ENCODE measurements at regions not wholly inside any gene's neighbourhood (a gene's known extent, or its start where the extent isn't known, plus 50 kb on each side); places are given as distances from the start of the nearest gene placed in this dataset.

DNA sequence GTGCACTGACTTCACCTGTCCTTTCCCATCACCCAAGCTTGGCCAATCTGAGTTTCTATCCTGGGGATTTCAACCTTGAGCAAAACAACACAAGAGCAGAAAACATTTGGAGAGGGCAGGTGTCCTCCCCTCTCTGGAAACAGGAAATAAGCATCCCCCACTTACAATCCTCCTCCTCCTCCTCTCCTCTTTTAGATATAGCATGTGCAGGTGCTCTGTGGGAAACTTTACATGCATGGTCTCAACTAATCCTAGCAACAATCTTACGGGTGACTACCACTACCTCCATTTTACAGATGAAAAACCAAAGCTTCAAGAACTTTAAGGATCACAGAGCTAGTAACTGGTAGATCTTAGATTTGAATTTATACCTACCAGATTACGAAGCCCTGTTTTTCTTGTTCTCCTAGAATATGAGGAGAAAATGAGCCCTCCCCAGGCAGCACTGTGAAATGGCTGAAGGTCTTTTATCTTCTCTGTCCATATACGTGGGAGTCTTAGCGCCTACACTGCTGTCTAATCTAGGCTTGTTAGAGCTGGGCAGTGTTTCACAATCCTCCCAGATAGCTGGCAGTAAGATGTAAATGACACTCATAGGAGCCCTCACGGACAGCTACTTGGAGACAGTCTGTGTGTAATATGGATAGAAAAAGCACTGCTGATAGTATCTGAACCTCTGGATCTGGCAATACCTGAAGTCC is 301.2 kb upstream of the PROK2 start:
- no peak for DNase-seq
- H3K4me3 ChIP-seq (ENCODE audit: low read depth, low read length): no peak overlapping the region
- peaks cover 9% of the 10 kb centered on the region for H3K4me1 ChIP-seq
- TF ChIP-seq, protein P1, sequence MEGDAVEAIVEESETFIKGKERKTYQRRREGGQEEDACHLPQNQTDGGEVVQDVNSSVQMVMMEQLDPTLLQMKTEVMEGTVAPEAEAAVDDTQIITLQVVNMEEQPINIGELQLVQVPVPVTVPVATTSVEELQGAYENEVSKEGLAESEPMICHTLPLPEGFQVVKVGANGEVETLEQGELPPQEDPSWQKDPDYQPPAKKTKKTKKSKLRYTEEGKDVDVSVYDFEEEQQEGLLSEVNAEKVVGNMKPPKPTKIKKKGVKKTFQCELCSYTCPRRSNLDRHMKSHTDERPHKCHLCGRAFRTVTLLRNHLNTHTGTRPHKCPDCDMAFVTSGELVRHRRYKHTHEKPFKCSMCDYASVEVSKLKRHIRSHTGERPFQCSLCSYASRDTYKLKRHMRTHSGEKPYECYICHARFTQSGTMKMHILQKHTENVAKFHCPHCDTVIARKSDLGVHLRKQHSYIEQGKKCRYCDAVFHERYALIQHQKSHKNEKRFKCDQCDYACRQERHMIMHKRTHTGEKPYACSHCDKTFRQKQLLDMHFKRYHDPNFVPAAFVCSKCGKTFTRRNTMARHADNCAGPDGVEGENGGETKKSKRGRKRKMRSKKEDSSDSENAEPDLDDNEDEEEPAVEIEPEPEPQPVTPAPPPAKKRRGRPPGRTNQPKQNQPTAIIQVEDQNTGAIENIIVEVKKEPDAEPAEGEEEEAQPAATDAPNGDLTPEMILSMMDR (IDR thresholded peaks at IDR 0.05; ENCODE audit: low read depth, low read length): no peak
- H3K36me3 ChIP-seq: no peaks in the 10 kb centered on the region
- H3K9me3 ChIP-seq: no peaks in the 10 kb centered on the region
- no peaks in the 10 kb centered on the region for H3K27me3 ChIP-seq

DNA sequence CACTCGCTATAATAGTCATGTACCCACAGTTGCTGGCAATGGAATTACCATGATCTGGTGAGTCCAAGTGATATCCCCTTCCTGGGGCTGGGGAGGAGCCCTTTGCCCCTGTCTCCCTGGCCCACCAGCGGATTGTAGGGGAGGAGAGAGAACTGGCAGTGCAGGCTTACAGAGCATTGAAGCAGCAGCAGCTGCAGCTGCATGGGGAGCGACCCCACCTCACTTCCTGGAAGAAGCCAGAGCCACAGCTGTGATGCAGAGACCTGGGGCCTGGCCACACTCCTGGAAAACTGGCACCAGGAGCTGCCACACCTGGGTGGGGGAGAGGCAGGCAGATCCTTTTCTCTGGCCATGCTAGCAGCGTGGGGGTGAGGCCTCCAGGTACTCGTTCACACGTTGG is 300.1 kb upstream of the PROK2 start:
- no peaks in the 10 kb centered on the region for H3K9me3 ChIP-seq
- H3K4me3 ChIP-seq (ENCODE audit: low read depth, low read length): no peak overlapping the region
- TF ChIP-seq, protein P1 (IDR thresholded peaks at IDR 0.05; ENCODE audit: low read depth, low read length): no peak
- H3K36me3 ChIP-seq: no peaks in the 10 kb centered on the region
- no peaks in the 10 kb centered on the region for H3K27me3 ChIP-seq
- H3K4me1 ChIP-seq: peaks cover 6% of the 10 kb centered on the region
- no peak for DNase-seq

DNA sequence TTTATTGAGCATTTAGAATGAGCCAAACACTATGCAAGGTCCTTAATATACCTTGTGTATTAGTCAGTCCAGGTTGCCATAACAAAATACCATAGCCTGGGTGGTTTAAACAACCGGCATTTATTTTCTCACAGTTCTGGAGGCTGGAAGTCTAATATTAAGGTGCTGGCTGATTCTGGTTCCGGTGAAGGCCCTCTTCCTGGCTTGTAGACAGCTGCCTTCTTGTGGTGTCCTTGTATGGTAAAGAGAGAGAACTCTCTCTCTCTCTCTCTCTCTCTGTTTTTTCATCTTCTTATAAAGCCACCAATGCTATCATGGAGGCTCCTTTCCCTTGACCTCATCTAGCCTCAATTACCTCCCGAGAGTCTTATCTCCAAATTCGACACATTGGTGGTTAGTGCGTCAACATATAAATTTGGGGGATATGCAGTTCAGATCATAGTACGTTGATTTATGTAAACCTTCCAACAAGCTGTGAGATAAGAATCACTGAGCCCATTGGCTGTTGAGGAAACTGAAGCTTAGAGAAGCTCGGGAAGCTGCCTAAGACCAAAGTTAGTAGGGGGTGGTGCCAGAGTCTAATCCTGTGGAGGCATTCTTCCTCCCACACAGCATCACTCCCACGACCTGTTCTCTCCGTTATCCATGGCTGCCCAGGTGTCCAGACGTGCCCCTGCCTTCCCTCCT is 298.0 kb upstream of the PROK2 start:
- Histone ChIP-seq H3K4me1 (peaks cover 6% of the 10 kb centered on the region), H3K4me3 (ENCODE audit: low read depth, low read length) (no peak overlapping the region), H3K9me3 (no peaks in the 10 kb centered on the region), H3K36me3 (no peaks in the 10 kb centered on the region), H3K27me3 (no peaks in the 10 kb centered on the region)
- DNase-seq: no peak
- TF ChIP-seq, protein P1 (IDR thresholded peaks at IDR 0.05; ENCODE audit: low read depth, low read length): no peak

- Histone ChIP-seq H3K36me3 (no peaks in the 10 kb centered on the region), H3K4me3 (ENCODE audit: low read depth, low read length) (no peak overlapping the region), H3K9me3 (no peaks in the 10 kb centered on the region), H3K27me3 (no peaks in the 10 kb centered on the region), H3K4me1 (peaks cover 6% of the 10 kb centered on the region)
- DNase-seq: no peak
- TF ChIP-seq, protein P1 (IDR thresholded peaks at IDR 0.05; ENCODE audit: low read depth, low read length): no peak
Observed at GRCh38 chr3:72082186-72082715, 297.3 kb upstream of the PROK2 start.

DNA sequence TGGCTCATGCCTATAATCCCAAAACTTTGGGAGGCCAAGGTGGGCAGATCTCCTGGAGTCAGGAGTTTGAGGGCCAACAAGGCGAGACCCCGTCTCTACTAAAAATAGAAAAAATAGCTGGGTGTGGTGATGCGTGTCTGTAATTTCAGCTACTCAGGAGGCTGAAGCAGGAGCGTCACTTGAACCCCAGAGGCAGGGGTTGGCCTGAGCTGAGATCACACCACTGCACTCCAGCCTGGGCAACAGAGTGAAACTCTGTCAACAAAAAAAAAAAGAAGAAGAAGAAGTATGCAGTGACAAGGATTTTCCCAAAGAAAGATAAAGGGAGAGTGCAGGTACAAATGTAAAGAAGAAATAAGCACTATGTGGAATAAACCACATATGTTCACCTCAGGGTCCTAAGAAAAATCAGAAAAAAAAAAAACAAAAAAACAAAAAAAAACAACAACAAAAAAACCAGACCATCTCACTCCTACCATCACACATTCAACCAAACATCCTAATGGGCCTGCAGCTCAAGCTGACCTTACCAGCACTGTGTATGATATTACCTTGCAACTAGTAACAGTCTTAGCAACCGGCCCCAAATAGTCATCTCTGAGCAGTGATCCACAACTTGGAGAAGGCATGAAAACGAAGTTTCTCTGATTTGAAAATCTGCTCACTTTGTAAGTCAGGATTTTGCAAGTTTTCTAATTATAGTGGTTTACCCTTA is 296.7 kb upstream of the PROK2 start:
- no peak for DNase-seq
- H3K4me3 ChIP-seq (ENCODE audit: low read depth, low read length): no peak overlapping the region
- no peaks in the 10 kb centered on the region; the same call in 1 of the 2 replicates for H3K9me3 ChIP-seq
- H3K4me1 ChIP-seq: peaks cover 5% of the 10 kb centered on the region
- H3K36me3 ChIP-seq: no peaks in the 10 kb centered on the region
- TF ChIP-seq, protein P1 (IDR thresholded peaks at IDR 0.05; ENCODE audit: low read depth, low read length): no peak
- no peaks in the 10 kb centered on the region for H3K27me3 ChIP-seq

Measured in BE2C (cell line).